ENCODE measurements at regions not wholly inside any gene's neighbourhood (a gene's known extent, or its start where the extent isn't known, plus 50 kb on each side); places are given as distances from the start of the nearest gene placed in this dataset.

- TF ChIP-seq CTCF (IDR thresholded peaks at IDR 0.05): no peak
- no peak for TF ChIP-seq POLR2A (IDR thresholded peaks at IDR 0.05)
Observed at GRCh38 chr7:131145770-131146169, 181.9 kb upstream of the MKLN1 start.
